Prostate gland (tissue), 2 donors: ENCODE measurements at regions not wholly inside any gene's neighbourhood (a gene's known extent, or its start where the extent isn't known, plus 50 kb on each side); places are given as distances from the start of the nearest gene placed in this dataset.

ENCODE experiments used
- DNase-seq: peaks from one replicate; pipeline ENCODE4 v3.0.0-alpha.2; 2019; ENCODE audit warnings: low spot score
- H3K27ac ChIP-seq, 2 donors: fragments of 200-600 bp; sonication (generic); 2 replicates each; pipeline ENCODE4 v1.5.1; 2017 to 2019
- H3K27me3 ChIP-seq: fragments of 200-600 bp; sonication (generic); replicated peaks from 2 replicates; pipeline ENCODE4 v1.5.1; 2019; ENCODE audit not compliant: insufficient read depth
- H3K36me3 ChIP-seq, 2 donors: fragments of 200-600 bp; sonication (generic); 1 replicate in 1 of 2; 2 replicates in 1 of 2; pipeline versions ENCODE4 v1.5.1 to v1.8.1; 2017 to 2019
- H3K4me1 ChIP-seq: fragments of 200-600 bp; sonication (generic); replicated peaks from 2 replicates; pipeline ENCODE4 v1.5.1; 2019
- H3K4me3 ChIP-seq, 2 donors: fragments of 200-600 bp; sonication (generic); 2 replicates each; pipeline ENCODE4 v1.5.1; 2017 to 2019
- H3K9me3 ChIP-seq: fragments of 200-600 bp; sonication (generic); 2 replicates; pipeline ENCODE4 v1.5.1; 2017
- CTCF ChIP-seq, 4 experiments: fragments of 200-600 bp in 2 of 4; fragments of 450-650 bp in 2 of 4; sonication (generic) in 2 of 4; IDR thresholded peaks; 1 replicate in 3 of 4; 2 replicates in 1 of 4; pipeline ENCODE4 v1.5.1; 2016 to 2019; ENCODE audit warnings: antibody characterized with exemption in 4 of 4, mild to moderate bottlenecking in 2 of 4, moderate library complexity in 2 of 4
- POLR2A ChIP-seq: fragments of 450-650 bp; IDR thresholded peaks from one replicate; pipeline ENCODE4 v1.6.1; 2016; ENCODE audit warnings: antibody characterized with exemption, mild to moderate bottlenecking
- POLR2AphosphoS5 ChIP-seq: sonication (generic); formaldehyde crosslinking; IDR thresholded peaks from one replicate; pipeline ENCODE4 v1.6.1; 2017; ENCODE audit warnings: antibody characterized with exemption
- WGBS: methylation state at CpG from one replicate; pipeline ENCODE4 v1.1.5; 2018; 5-methylcytosine and 5-hydroxymethylcytosine counted together
- intact Hi-C: fragments of 100-400 bp; cut with DNase I; formaldehyde crosslinking; loops from one replicate; pipeline ENCODE4 v1.14.2; 2022

GRCh38 chr11:41836431-41836830, 377.0 kb upstream of the LRRC4C start:
- TF ChIP-seq POLR2AphosphoS5 = no peak
- DNase-seq = no peak

GRCh38 chr11:41842673-41843072, 383.2 kb upstream of the LRRC4C start:
- H3K9me3 ChIP-seq = no peaks in the 10 kb centered on the region
- no peaks in the 10 kb centered on the region for H3K36me3 ChIP-seq
- no peak for TF ChIP-seq POLR2A
- no peak for TF ChIP-seq POLR2AphosphoS5
- WGBS = 91% methylated on average over 8 of the region's 8 CpGs
- no peaks in the 10 kb centered on the region for H3K4me1 ChIP-seq
- H3K27me3 ChIP-seq = no peaks in the 10 kb centered on the region
- DNase-seq = no peak
- no peak overlapping the region for H3K4me3 ChIP-seq
- H3K27ac ChIP-seq = no peak overlapping the region
- intact Hi-C loops = no loop called here

More at GRCh38 chr11:41836431-41836830, 377.0 kb upstream of the LRRC4C start:
- no peak overlapping the region for H3K4me3 ChIP-seq
- no peaks in the 10 kb centered on the region for H3K36me3 ChIP-seq
- intact Hi-C loops = no loop called here
- H3K4me1 ChIP-seq = no peaks in the 10 kb centered on the region
- no peaks in the 10 kb centered on the region for H3K27me3 ChIP-seq
- WGBS = 89% methylated on average over 2 of the region's 2 CpGs
- no peak overlapping the region for H3K27ac ChIP-seq
- no peaks in the 10 kb centered on the region for H3K9me3 ChIP-seq

GRCh38 chr11:41845066-41845465, 385.6 kb upstream of the LRRC4C start:
- Histone ChIP-seq H3K36me3 (no peaks in the 10 kb centered on the region), H3K27ac (no peak overlapping the region), H3K4me3 (no peak overlapping the region), H3K27me3 (no peaks in the 10 kb centered on the region), H3K4me1 (no peaks in the 10 kb centered on the region), H3K9me3 (no peaks in the 10 kb centered on the region)
- TF ChIP-seq CTCF (IDR thresholded peaks at IDR 0.05) (no peak), POLR2AphosphoS5 (no peak)
- intact Hi-C loops = no loop called here
- DNase-seq = no peak
- 62% methylated on average over 3 of the region's 3 CpGs for WGBS

- no peaks in the 10 kb centered on the region for H3K27me3 ChIP-seq
- TF ChIP-seq POLR2A = no peak
- TF ChIP-seq CTCF (IDR thresholded peaks at IDR 0.05) = no peak
- no peak overlapping the region for H3K27ac ChIP-seq
- intact Hi-C loops = no loop called here
- no peaks in the 10 kb centered on the region for H3K36me3 ChIP-seq
- 9% methylated on average over 3 of the region's 3 CpGs for WGBS
- no peak for DNase-seq
- H3K9me3 ChIP-seq = no peaks in the 10 kb centered on the region
- H3K4me3 ChIP-seq = no peak overlapping the region
- H3K4me1 ChIP-seq = no peaks in the 10 kb centered on the region
Measured at GRCh38 chr11:41848349-41848748, 388.9 kb upstream of the LRRC4C start.

- no peak for DNase-seq
- Histone ChIP-seq H3K9me3 (no peaks in the 10 kb centered on the region), H3K27me3 (no peaks in the 10 kb centered on the region), H3K27ac (no peak overlapping the region), H3K36me3 (no peaks in the 10 kb centered on the region), H3K4me3 (no peak overlapping the region), H3K4me1 (no peaks in the 10 kb centered on the region)
- intact Hi-C loops = no loop called here
- TF ChIP-seq POLR2AphosphoS5 (no peak), POLR2A (no peak), CTCF (IDR thresholded peaks at IDR 0.05) (no peak)
- 95% methylated on average over 1 of the region's 1 CpG for WGBS
Measured at GRCh38 chr11:41849250-41849649, 389.8 kb upstream of the LRRC4C start.

GRCh38 chr11:41851743-41852142, 392.3 kb upstream of the LRRC4C start:
- DNase-seq = no peak
- intact Hi-C loops = no loop called here
- H3K4me3 ChIP-seq = no peak overlapping the region
- H3K9me3 ChIP-seq = no peaks in the 10 kb centered on the region
- H3K27me3 ChIP-seq = no peaks in the 10 kb centered on the region
- no peaks in the 10 kb centered on the region for H3K4me1 ChIP-seq
- no peak overlapping the region for H3K27ac ChIP-seq
- no peak for TF ChIP-seq CTCF (IDR thresholded peaks at IDR 0.05)
- no peak for TF ChIP-seq POLR2AphosphoS5
- TF ChIP-seq POLR2A = no peak
- no peaks in the 10 kb centered on the region for H3K36me3 ChIP-seq
